A673 (cell line): ENCODE measurements at regions not wholly inside any gene's neighbourhood (a gene's known extent, or its start where the extent isn't known, plus 50 kb on each side); places are given as distances from the start of the nearest gene placed in this dataset.

ENCODE experiments used
- EZH2 ChIP-seq: fragments of 200-600 bp; sonication (generic); IDR thresholded peaks from 2 replicates; pipeline ENCODE4 v1.6.1; 2017; ENCODE audit warnings: borderline replicate concordance, low read depth, mild to moderate bottlenecking, mixed read lengths, antibody characterized with exemption, low read length; ENCODE audit not compliant: poor library complexity, severe bottlenecking
- TF ChIP-seq, protein P1 (sequence below): fragments of 300-800, 200-600 bp; sonication (generic); conservative IDR thresholded peaks from 2 replicates; pipeline ENCODE4 v1.5.1; 2017; ENCODE audit warnings: low read depth, mild to moderate bottlenecking, antibody characterized with exemption, low read length, moderate library complexity, mixed read lengths

DNA sequence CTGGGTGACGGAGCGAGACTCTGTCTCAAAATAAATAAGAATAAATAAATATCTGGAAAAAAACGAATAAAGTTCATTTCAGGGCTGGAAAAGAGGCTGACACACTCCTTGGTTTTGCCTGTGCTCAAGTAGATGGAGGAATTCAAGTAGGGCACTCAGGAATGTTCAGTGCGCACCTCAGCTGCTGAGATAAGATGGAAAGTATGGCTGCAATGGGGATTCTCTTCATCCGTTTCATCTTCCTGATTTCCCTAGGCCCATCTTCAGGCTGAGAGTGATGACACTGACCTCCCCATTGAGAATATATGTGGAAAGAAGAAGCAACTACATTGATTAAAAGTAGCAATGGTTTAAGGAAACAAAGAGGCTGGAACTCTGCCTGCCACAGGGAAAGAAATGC is 130.5 kb upstream of the ZNF644 start:
- TF ChIP-seq, protein P1, sequence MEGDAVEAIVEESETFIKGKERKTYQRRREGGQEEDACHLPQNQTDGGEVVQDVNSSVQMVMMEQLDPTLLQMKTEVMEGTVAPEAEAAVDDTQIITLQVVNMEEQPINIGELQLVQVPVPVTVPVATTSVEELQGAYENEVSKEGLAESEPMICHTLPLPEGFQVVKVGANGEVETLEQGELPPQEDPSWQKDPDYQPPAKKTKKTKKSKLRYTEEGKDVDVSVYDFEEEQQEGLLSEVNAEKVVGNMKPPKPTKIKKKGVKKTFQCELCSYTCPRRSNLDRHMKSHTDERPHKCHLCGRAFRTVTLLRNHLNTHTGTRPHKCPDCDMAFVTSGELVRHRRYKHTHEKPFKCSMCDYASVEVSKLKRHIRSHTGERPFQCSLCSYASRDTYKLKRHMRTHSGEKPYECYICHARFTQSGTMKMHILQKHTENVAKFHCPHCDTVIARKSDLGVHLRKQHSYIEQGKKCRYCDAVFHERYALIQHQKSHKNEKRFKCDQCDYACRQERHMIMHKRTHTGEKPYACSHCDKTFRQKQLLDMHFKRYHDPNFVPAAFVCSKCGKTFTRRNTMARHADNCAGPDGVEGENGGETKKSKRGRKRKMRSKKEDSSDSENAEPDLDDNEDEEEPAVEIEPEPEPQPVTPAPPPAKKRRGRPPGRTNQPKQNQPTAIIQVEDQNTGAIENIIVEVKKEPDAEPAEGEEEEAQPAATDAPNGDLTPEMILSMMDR: no peak
- TF ChIP-seq EZH2: no peak
